Right ventricle myocardium inferior (tissue), 1 donor: ENCODE measurements at regions not wholly inside any gene's neighbourhood (a gene's known extent, or its start where the extent isn't known, plus 50 kb on each side); places are given as distances from the start of the nearest gene placed in this dataset.
"Not testable (repeated sequence)": the region's sequence is repeated elsewhere in the genome, so short reads cannot be mapped to it uniquely, and the experiment has no call there.

Experiments used
- ATAC-seq: fragments of 200-7000 bp; cut with Tn5 transposase; one replicate; pipeline ENCODE4 v1.9.1; 2020; ENCODE audit warnings: mild to moderate bottlenecking, moderate library complexity
- DNase-seq: peaks from one replicate; pipeline ENCODE4 v3.0.0; 2021; ENCODE audit errors: missing footprints
- intact Hi-C: fragments of 100-400 bp; cut with DNase I; formaldehyde crosslinking; loops from one replicate; pipeline ENCODE4 v1.11.0; 2022
- donor health status: DM: no; HTN: yes; CAD: no; lungs with severe emphysema.

- intact Hi-C loops: no loop called here
- DNase-seq (no peak), ATAC-seq (no peak)
Measured at GRCh38 chr6:100084316-100084990, 90.4 kb upstream of the MCHR2 start.

- no peak for ATAC-seq
- DNase-seq: no peak
- intact Hi-C loops: no loop called here
Measured at GRCh38 chr6:100078509-100078908, 84.5 kb upstream of the MCHR2 start.

GRCh38 chr6:100065348-100065747, 71.3 kb upstream of the MCHR2 start:
- DNase-seq (no peak), ATAC-seq (no peak)
- intact Hi-C loops: no loop called here

GRCh38 chr6:100062621-100063020, 68.6 kb upstream of the MCHR2 start:
- ATAC-seq (no peak), DNase-seq (no peak)
- intact Hi-C loops: no loop called here

- intact Hi-C loops: no loop called here
- ATAC-seq (no peak), DNase-seq (no peak)
Measured at GRCh38 chr6:100057941-100058340, 63.9 kb upstream of the MCHR2 start.

- ATAC-seq (no peak), DNase-seq (no peak)
- intact Hi-C loops: no loop called here
Measured at GRCh38 chr6:100050550-100050949, 56.5 kb upstream of the MCHR2 start.

- ATAC-seq, DNase-seq, intact Hi-C loops: not testable (repeated sequence)
Measured at GRCh38 chr6:100043961-100044360, 49.9 kb upstream of the MCHR2 start.
